ENCODE measurements at regions not wholly inside any gene's neighbourhood (a gene's known extent, or its start where the extent isn't known, plus 50 kb on each side); places are given as distances from the start of the nearest gene placed in this dataset.

DNA sequence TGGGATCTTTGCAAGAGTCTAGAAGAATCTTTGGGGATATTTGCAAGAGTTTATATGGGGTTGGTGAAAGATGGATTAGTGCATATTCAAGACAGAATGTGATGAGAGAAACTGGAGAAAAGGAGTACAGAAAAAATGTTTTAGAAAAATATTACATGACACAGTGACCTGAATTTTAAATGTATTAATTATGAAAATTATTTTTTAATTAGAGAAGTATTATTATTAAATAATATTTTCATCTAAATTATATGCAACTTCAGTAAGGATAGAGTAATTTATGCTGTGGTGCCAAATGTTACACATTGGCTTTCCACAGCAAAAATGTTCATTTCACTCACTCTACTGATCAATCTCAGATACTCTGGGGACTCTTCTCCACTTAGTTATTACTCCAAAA lies 1442.8 kb upstream of the SLC39A10 start:
- TF ChIP-seq, protein P1, sequence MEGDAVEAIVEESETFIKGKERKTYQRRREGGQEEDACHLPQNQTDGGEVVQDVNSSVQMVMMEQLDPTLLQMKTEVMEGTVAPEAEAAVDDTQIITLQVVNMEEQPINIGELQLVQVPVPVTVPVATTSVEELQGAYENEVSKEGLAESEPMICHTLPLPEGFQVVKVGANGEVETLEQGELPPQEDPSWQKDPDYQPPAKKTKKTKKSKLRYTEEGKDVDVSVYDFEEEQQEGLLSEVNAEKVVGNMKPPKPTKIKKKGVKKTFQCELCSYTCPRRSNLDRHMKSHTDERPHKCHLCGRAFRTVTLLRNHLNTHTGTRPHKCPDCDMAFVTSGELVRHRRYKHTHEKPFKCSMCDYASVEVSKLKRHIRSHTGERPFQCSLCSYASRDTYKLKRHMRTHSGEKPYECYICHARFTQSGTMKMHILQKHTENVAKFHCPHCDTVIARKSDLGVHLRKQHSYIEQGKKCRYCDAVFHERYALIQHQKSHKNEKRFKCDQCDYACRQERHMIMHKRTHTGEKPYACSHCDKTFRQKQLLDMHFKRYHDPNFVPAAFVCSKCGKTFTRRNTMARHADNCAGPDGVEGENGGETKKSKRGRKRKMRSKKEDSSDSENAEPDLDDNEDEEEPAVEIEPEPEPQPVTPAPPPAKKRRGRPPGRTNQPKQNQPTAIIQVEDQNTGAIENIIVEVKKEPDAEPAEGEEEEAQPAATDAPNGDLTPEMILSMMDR (IDR thresholded peaks at IDR 0.05): no peak
- TF ChIP-seq POLR2AphosphoS5 (IDR thresholded peaks at IDR 0.05): no peak
- TF ChIP-seq POLR2A (IDR thresholded peaks at IDR 0.05): no peak

Data from breast epithelium (tissue), 3 donors.